Mesenchymal stem cell (in vitro differentiated cells and primary cell): ENCODE measurements at regions not wholly inside any gene's neighbourhood (a gene's known extent, or its start where the extent isn't known, plus 50 kb on each side); places are given as distances from the start of the nearest gene placed in this dataset.

Experiments
- DNase-seq: peaks from one replicate; pipeline ENCODE4 v3.0.0-alpha.2; 2013
- H2AFZ ChIP-seq: one replicate; pipeline ENCODE4 v1.6.1; 2013; ENCODE audit warnings: low read depth, mild to moderate bottlenecking, control low read depth, inconsistent platforms, low read length, moderate library complexity
- H2AK5ac ChIP-seq: 2 replicates; pipeline ENCODE4 v1.6.1; 2013; ENCODE audit warnings: low read length, moderate library complexity, mild to moderate bottlenecking, inconsistent platforms; ENCODE audit not compliant: severe bottlenecking
- H2BK120ac ChIP-seq: one replicate; pipeline ENCODE4 v1.6.1; 2013; ENCODE audit warnings: low read depth, mild to moderate bottlenecking, inconsistent platforms, low read length, moderate library complexity
- H2BK12ac ChIP-seq, 2 experiments: one replicate each; pipeline ENCODE4 v1.6.1; 2013; ENCODE audit warnings: inconsistent platforms in 2 of 2, low read length in 2 of 2, mild to moderate bottlenecking in 2 of 2, moderate library complexity in 2 of 2, control low read depth in 1 of 2
- H2BK15ac ChIP-seq: one replicate; pipeline ENCODE4 v1.6.1; 2013; ENCODE audit warnings: mild to moderate bottlenecking, low read depth, inconsistent platforms; ENCODE audit not compliant: poor library complexity, severe bottlenecking
- H2BK5ac ChIP-seq: 2 replicates; pipeline ENCODE4 v1.6.1; 2013; ENCODE audit warnings: low read depth, mild to moderate bottlenecking, low read length, control low read depth, inconsistent platforms; ENCODE audit not compliant: poor library complexity, severe bottlenecking
- H3K14ac ChIP-seq, 2 experiments: one replicate each; pipeline ENCODE4 v1.6.1; 2013; ENCODE audit warnings: inconsistent platforms in 2 of 2, low read length in 2 of 2, control low read depth in 1 of 2, mild to moderate bottlenecking in 1 of 2, moderate library complexity in 1 of 2
- H3K18ac ChIP-seq, 2 experiments: one replicate each; pipeline ENCODE4 v1.6.1; 2013; ENCODE audit warnings: inconsistent platforms in 2 of 2, low read length in 2 of 2, control low read depth in 1 of 2, low read depth in 1 of 2, mild to moderate bottlenecking in 1 of 2
- H3K23ac ChIP-seq, 2 experiments: one replicate each; pipeline ENCODE4 v1.6.1; 2013; ENCODE audit warnings: inconsistent platforms in 2 of 2, low read length in 2 of 2, mild to moderate bottlenecking in 2 of 2, moderate library complexity in 2 of 2, control low read depth in 1 of 2
- H3K27ac ChIP-seq: 2 replicates; pipeline ENCODE4 v1.5.1; 2013; ENCODE audit warnings: mild to moderate bottlenecking, moderate library complexity, low read length, control low read depth, inconsistent platforms; ENCODE audit not compliant: poor library complexity, severe bottlenecking
- H3K27me3 ChIP-seq, 2 experiments: 2 replicates each; pipeline versions ENCODE4 v1.6.1 to v1.7.0; 2013; ENCODE audit warnings: low read length in 2 of 2, mild to moderate bottlenecking in 2 of 2, moderate library complexity in 2 of 2, control low read depth in 1 of 2, inconsistent platforms in 1 of 2; ENCODE audit not compliant: control insufficient read depth in 1 of 2, insufficient read depth in 1 of 2
- H3K36me3 ChIP-seq, 2 experiments: 2 replicates each; pipeline versions ENCODE4 v1.6.1 to v1.7.0; 2013; ENCODE audit warnings: low read length in 2 of 2, control low read depth in 1 of 2, inconsistent platforms in 1 of 2, low read depth in 1 of 2, mild to moderate bottlenecking in 1 of 2; ENCODE audit not compliant: insufficient read depth in 2 of 2, control insufficient read depth in 1 of 2
- H3K4ac ChIP-seq, 2 experiments: one replicate each; pipeline ENCODE4 v1.6.1; 2013; ENCODE audit warnings: inconsistent platforms in 2 of 2, low read length in 2 of 2, mild to moderate bottlenecking in 2 of 2, moderate library complexity in 2 of 2, control low read depth in 1 of 2, low read depth in 1 of 2
- H3K4me1 ChIP-seq: 2 replicates; pipeline ENCODE4 v1.6.1; 2013; ENCODE audit warnings: low read depth, low read length, control low read depth; ENCODE audit not compliant: control insufficient read depth, insufficient read depth
- H3K4me2 ChIP-seq: 2 replicates; pipeline ENCODE4 v1.6.1; 2013; ENCODE audit warnings: low read length, mild to moderate bottlenecking, inconsistent platforms; ENCODE audit not compliant: poor library complexity, severe bottlenecking
- H3K4me3 ChIP-seq, 2 experiments: 2 replicates each; pipeline versions ENCODE4 v1.5.1 to v1.7.0; 2013; ENCODE audit warnings: low read length in 2 of 2, mild to moderate bottlenecking in 2 of 2, control low read depth in 1 of 2, low read depth in 1 of 2; ENCODE audit not compliant: insufficient read depth in 1 of 2
- H3K79me1 ChIP-seq: replicated peaks from 2 replicates; pipeline ENCODE4 v1.6.1; 2013; ENCODE audit warnings: mild to moderate bottlenecking, control low read depth, low read length, inconsistent platforms; ENCODE audit not compliant: poor library complexity, severe bottlenecking
- H3K9ac ChIP-seq: 2 replicates; pipeline ENCODE4 v1.7.0; 2013; ENCODE audit warnings: mild to moderate bottlenecking, low read length, moderate library complexity
- H3K9me3 ChIP-seq: 2 replicates; pipeline ENCODE4 v1.7.0; 2013; ENCODE audit warnings: mild to moderate bottlenecking, low read length; ENCODE audit not compliant: control insufficient read depth
- H4K8ac ChIP-seq: one replicate; pipeline ENCODE4 v1.6.1; 2013; ENCODE audit warnings: inconsistent platforms, mild to moderate bottlenecking, low read length, moderate library complexity
- H4K91ac ChIP-seq: one replicate; pipeline ENCODE4 v1.6.1; 2013; ENCODE audit warnings: mild to moderate bottlenecking, low read length, inconsistent platforms
- WGBS: methylation state at CpG from one replicate; pipeline ENCODE4 v1.1.7; 2013; ENCODE audit warnings: mixed read lengths; 5-methylcytosine and 5-hydroxymethylcytosine counted together

DNA sequence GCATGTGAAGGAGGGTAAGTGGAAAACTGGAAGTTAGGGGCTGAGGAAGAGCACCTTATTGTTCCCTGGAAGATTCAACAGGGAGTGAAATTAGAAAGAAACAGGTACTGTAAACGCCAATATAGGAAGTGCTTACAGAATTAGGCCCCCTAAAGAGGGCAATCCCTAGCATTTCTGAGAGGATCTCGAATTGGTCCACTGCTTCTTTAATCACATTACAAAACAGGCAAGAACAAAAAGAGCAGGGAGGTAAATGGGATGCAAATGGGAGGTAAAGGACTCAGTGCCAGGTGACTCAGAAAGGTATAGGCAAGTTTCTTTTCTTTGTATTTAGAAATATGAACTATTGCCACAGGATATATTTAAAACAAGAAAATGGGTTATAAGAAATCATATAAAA, 116.4 kb upstream of the FANCL start:
- no peak overlapping the region for H3K9ac ChIP-seq
- no peak overlapping the region for H2AK5ac ChIP-seq
- no peaks in the 10 kb centered on the region for H3K9me3 ChIP-seq
- no peak overlapping the region for H4K8ac ChIP-seq
- H3K36me3 ChIP-seq: no peaks in the 10 kb centered on the region
- WGBS: 37% methylated on average over 2 of the region's 2 CpGs
- H3K27ac ChIP-seq: no peak overlapping the region
- DNase-seq: no peak
- no peak overlapping the region for H3K4me2 ChIP-seq
- H4K91ac ChIP-seq: no peak overlapping the region
- no peak overlapping the region for H3K23ac ChIP-seq
- H3K4ac ChIP-seq: no peak overlapping the region
- no peak overlapping the region for H3K4me3 ChIP-seq
- H2BK15ac ChIP-seq: no peak overlapping the region
- H2BK12ac ChIP-seq: no peak overlapping the region
- H2BK120ac ChIP-seq: no peak overlapping the region
- no peak overlapping the region for H3K18ac ChIP-seq
- no peak overlapping the region for H2BK5ac ChIP-seq
- no peak overlapping the region for H2AFZ ChIP-seq
- no peaks in the 10 kb centered on the region for H3K79me1 ChIP-seq
- no peaks in the 10 kb centered on the region for H3K27me3 ChIP-seq
- H3K4me1 ChIP-seq: no peaks in the 10 kb centered on the region
- H3K14ac ChIP-seq: no peak overlapping the region

DNA sequence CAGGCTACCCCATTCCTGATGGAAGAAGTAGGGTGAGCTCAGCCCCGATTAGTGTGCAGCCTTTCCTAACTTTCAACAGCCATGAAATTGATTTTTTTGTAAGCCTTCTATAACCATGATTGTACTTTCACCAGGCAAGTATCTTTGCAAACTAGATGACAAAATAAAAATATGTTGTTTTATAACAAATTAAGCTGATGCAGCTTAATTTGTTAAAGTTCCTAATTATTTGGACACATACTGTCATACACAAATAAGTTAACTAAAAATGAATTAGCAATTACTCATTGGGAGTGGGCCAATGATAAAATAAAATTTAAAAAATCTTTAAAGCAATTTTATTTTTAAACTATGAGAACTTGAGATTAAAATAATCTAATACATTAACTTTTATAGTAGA, 113.1 kb upstream of the FANCL start:
- Histone ChIP-seq H2BK5ac (no peak overlapping the region), H3K14ac (no peak overlapping the region), H2BK15ac (no peak overlapping the region), H3K9ac (no peak overlapping the region), H3K27ac (no peak overlapping the region), H2BK120ac (no peak overlapping the region), H3K18ac (no peak overlapping the region), H2AK5ac (no peak overlapping the region), H2AFZ (no peak overlapping the region), H3K9me3 (no peaks in the 10 kb centered on the region), H3K27me3 (peaks cover 0 to 5% of the 10 kb centered on the region in 2 experiments), H3K4me2 (no peak overlapping the region), H2BK12ac (no peak overlapping the region), H3K4ac (no peak overlapping the region), H3K4me1 (no peaks in the 10 kb centered on the region), H3K36me3 (no peaks in the 10 kb centered on the region), H3K23ac (no peak overlapping the region), H4K91ac (no peak overlapping the region), H3K4me3 (no peak overlapping the region), H4K8ac (no peak overlapping the region), H3K79me1 (no peaks in the 10 kb centered on the region)
- 100% methylated on average over 1 of the region's 1 CpG for WGBS
- DNase-seq: no peak

DNA sequence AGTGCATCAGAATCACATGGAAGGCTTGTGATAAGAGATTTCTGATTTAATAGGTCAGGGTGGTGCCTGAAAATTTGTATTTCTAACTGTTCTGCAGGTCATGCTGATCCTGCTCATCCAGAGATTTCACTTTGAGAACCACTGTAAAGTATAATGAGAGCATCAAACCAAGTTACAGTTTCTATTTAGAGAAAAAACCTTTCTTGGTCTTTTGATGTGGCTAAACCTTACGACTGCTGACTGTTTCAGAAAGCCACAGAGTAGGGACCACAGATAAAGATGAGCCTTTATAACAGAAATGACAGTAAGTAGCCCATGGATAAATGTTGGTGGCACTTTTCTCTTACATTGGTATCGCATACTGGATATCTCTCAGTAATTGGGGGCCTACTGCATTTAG, 109.4 kb upstream of the FANCL start:
- Histone ChIP-seq H2AFZ (no peak overlapping the region), H4K91ac (no peak overlapping the region), H3K14ac (no peak overlapping the region), H2AK5ac (no peak overlapping the region), H3K36me3 (no peaks in the 10 kb centered on the region), H3K4me2 (no peak overlapping the region), H3K4ac (no peak overlapping the region), H3K4me3 (no peak overlapping the region), H2BK120ac (no peak overlapping the region), H3K23ac (no peak overlapping the region), H4K8ac (no peak overlapping the region), H3K9ac (no peak overlapping the region), H3K27me3 (peaks cover 0 to 5% of the 10 kb centered on the region in 2 experiments), H3K9me3 (no peaks in the 10 kb centered on the region), H3K18ac (no peak overlapping the region), H3K4me1 (no peaks in the 10 kb centered on the region), H3K79me1 (no peaks in the 10 kb centered on the region), H2BK5ac (no peak overlapping the region), H2BK12ac (no peak overlapping the region), H2BK15ac (no peak overlapping the region), H3K27ac (no peak overlapping the region)
- WGBS: 75% methylated on average over 2 of the region's 2 CpGs
- DNase-seq: no peak

DNA sequence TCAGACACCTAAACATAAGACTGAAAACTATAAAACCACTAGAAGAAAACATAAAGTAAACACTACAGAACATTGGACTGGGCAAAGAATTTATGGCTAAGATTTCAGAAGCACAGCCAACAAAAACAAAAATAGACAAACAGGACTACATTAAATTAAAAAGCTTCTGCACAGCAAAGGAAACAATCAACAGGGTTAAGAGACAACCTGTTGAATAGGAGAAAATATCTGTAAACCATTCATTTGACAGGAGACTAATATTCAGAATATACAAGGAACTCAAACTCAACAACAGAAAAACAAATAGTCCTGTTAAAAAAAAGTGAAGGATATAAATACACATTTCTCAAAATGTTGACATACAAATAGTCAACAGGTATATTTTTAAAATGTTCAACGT, 106.7 kb upstream of the FANCL start:
- Histone ChIP-seq H3K79me1 (no peaks in the 10 kb centered on the region), H2BK5ac (no peak overlapping the region), H3K36me3 (no peaks in the 10 kb centered on the region)

More for the DNA sequence above, 106.7 kb upstream of the FANCL start:
- H2BK120ac ChIP-seq: no peak overlapping the region
- no peaks in the 10 kb centered on the region for H3K4me1 ChIP-seq
- peaks cover 0 to 5% of the 10 kb centered on the region in 2 experiments for H3K27me3 ChIP-seq
- H2AFZ ChIP-seq: no peak overlapping the region
- no CpG with 5 or more reads among the region's 1 CpG for WGBS
- no peak overlapping the region for H3K4me2 ChIP-seq
- H4K8ac ChIP-seq: no peak overlapping the region
- H2BK12ac ChIP-seq: no peak overlapping the region
- H3K4ac ChIP-seq: no peak overlapping the region
- H2BK15ac ChIP-seq: no peak overlapping the region
- peaks cover 1% of the 10 kb centered on the region for H3K9me3 ChIP-seq
- H3K9ac ChIP-seq: no peak overlapping the region
- H2AK5ac ChIP-seq: no peak overlapping the region
- H3K14ac ChIP-seq: no peak overlapping the region
- no peak overlapping the region for H4K91ac ChIP-seq
- no peak overlapping the region for H3K27ac ChIP-seq
- no peak overlapping the region for H3K18ac ChIP-seq
- DNase-seq: no peak
- no peak overlapping the region for H3K4me3 ChIP-seq
- H3K23ac ChIP-seq: no peak overlapping the region
